ENCODE measurements at regions not wholly inside any gene's neighbourhood (a gene's known extent, or its start where the extent isn't known, plus 50 kb on each side); places are given as distances from the start of the nearest gene placed in this dataset.

DNA sequence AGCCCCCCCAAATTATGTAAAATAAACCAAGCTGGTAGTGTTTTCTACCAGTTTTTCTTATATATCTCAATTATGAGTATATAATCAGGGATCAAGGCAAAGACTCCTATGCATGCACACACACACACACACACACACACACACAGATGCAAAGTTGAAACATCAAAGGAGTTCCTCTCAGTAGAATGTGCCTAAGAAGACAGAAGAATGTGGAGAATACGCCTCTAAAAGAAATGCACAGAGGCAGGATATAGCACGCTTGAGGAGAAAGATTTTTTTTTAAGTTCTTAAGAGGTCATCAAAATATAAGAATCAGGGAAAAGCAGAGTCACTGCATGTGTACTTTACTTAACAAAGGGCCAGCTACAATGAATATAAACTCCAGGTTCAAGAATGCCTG is 138.2 kb upstream of the CLEC14A start:
- TF ChIP-seq CTCF (IDR thresholded peaks at IDR 0.05) (no peak), EZH2phosphoT487 (IDR thresholded peaks at IDR 0.05) (no peak)

Measured in neural progenitor cell (in vitro differentiated cells).